Endothelial cell of umbilical vein (primary cell): ENCODE measurements at regions not wholly inside any gene's neighbourhood (a gene's known extent, or its start where the extent isn't known, plus 50 kb on each side); places are given as distances from the start of the nearest gene placed in this dataset.

Source experiments
- CTCF ChIP-seq, 2 donors: IDR thresholded peaks; 1 replicate in 1 of 2; 2 replicates in 1 of 2; pipeline ENCODE4 v1.5.1; 2011; ENCODE audit warnings: low read length in 2 of 2, mild to moderate bottlenecking in 2 of 2, moderate library complexity in 2 of 2, control low read depth in 1 of 2, inconsistent platforms in 1 of 2, low read depth in 1 of 2; ENCODE audit not compliant: insufficient read depth in 1 of 2; ENCODE audit errors: extremely low read depth in 1 of 2
- FOS ChIP-seq: IDR thresholded peaks from 2 replicates; pipeline ENCODE4 v1.6.1; 2011; ENCODE audit warnings: mild to moderate bottlenecking, low read length, moderate library complexity, borderline replicate concordance; ENCODE audit not compliant: insufficient read depth

GRCh38 chr4:32117693-32118092, 1397.5 kb downstream of the PCDH7 start:
- TF ChIP-seq CTCF (IDR thresholded peaks at IDR 0.05; ENCODE audit: extremely low read depth in 1 of 2, insufficient read depth in 1 of 2, low read depth in 1 of 2, low read length in 2 of 2) (no peak), FOS (no peak)
